ENCODE measurements at regions not wholly inside any gene's neighbourhood (a gene's known extent, or its start where the extent isn't known, plus 50 kb on each side); places are given as distances from the start of the nearest gene placed in this dataset.
"Not testable (repeated sequence)": the region's sequence is repeated elsewhere in the genome, so short reads cannot be mapped to it uniquely, and the experiment has no call there.

GRCh38 chr1:198842686-198843085 lies 203.8 kb downstream of the PTPRC start:
- DNase-seq = no peak
- Histone ChIP-seq H3K4me3 (ENCODE audit: low read length) (no peak overlapping the region), H3K9me3 (ENCODE audit: control insufficient read depth, low read length) (no peaks in the 10 kb centered on the region), H3K4me1 (ENCODE audit: control insufficient read depth, insufficient read depth, low read length) (no peaks in the 10 kb centered on the region), H3K27ac (ENCODE audit: low read length) (no peak overlapping the region), H3K27me3 (ENCODE audit: control insufficient read depth, insufficient read depth) (no peaks in the 10 kb centered on the region)
- ATAC-seq = no peak
- intact Hi-C loops (cut with DNase I) = no loop called here
- 79% methylated on average over 2 of the region's 2 CpGs for WGBS

GRCh38 chr1:198845271-198845670 lies 206.4 kb downstream of the PTPRC start:
- 56% methylated on average over 2 of the region's 2 CpGs for WGBS
- Histone ChIP-seq H3K4me1 (ENCODE audit: control insufficient read depth, insufficient read depth, low read length) (no peaks in the 10 kb centered on the region), H3K4me3 (ENCODE audit: low read length) (no peak overlapping the region), H3K27ac (ENCODE audit: low read length) (no peak overlapping the region), H3K9me3 (ENCODE audit: control insufficient read depth, low read length) (no peaks in the 10 kb centered on the region), H3K27me3 (ENCODE audit: control insufficient read depth, insufficient read depth) (no peaks in the 10 kb centered on the region)
- ATAC-seq (no peak), DNase-seq (no peak)
- intact Hi-C loops (cut with DNase I) = no loop called here

- 81% methylated on average over 4 of the region's 4 CpGs for WGBS
- DNase-seq (no peak), ATAC-seq (no peak)
- no peaks in the 10 kb centered on the region for H3K9me3 ChIP-seq (ENCODE audit: control insufficient read depth, low read length)
- no peak overlapping the region for H3K27ac ChIP-seq (ENCODE audit: low read length)
- no peaks in the 10 kb centered on the region for H3K4me1 ChIP-seq (ENCODE audit: control insufficient read depth, insufficient read depth, low read length)
- no peaks in the 10 kb centered on the region for H3K27me3 ChIP-seq (ENCODE audit: control insufficient read depth, insufficient read depth)
- no peak overlapping the region for H3K4me3 ChIP-seq (ENCODE audit: low read length)
- intact Hi-C loops (cut with DNase I) = no loop called here
These were observed 207.0 kb downstream of the PTPRC start for GRCh38 chr1:198845851-198846250.

- H3K9me3 ChIP-seq (ENCODE audit: control insufficient read depth, low read length) = no peaks in the 10 kb centered on the region
- ATAC-seq (no peak), DNase-seq (no peak)
- H3K27me3 ChIP-seq (ENCODE audit: control insufficient read depth, insufficient read depth) = no peaks in the 10 kb centered on the region
- no peak overlapping the region for H3K27ac ChIP-seq (ENCODE audit: low read length)
- 76% methylated on average over 2 of the region's 2 CpGs for WGBS
- H3K4me3 ChIP-seq (ENCODE audit: low read length) = no peak overlapping the region
- intact Hi-C loops (cut with DNase I) = no loop called here
- no peaks in the 10 kb centered on the region for H3K4me1 ChIP-seq (ENCODE audit: control insufficient read depth, insufficient read depth, low read length)
These were observed 207.7 kb downstream of the PTPRC start for GRCh38 chr1:198846556-198846955.

- no peak for ATAC-seq
- no peak for DNase-seq
These were observed 209.4 kb downstream of the PTPRC start for GRCh38 chr1:198848206-198848605.

GRCh38 chr1:198848649-198849048 lies 209.8 kb downstream of the PTPRC start:
- Histone ChIP-seq H3K9me3 (ENCODE audit: control insufficient read depth, low read length) (no peaks in the 10 kb centered on the region), H3K4me1 (ENCODE audit: control insufficient read depth, insufficient read depth, low read length) (no peaks in the 10 kb centered on the region), H3K27ac (ENCODE audit: low read length) (no peak overlapping the region), H3K4me3 (ENCODE audit: low read length) (no peak overlapping the region), H3K27me3 (ENCODE audit: control insufficient read depth, insufficient read depth) (no peaks in the 10 kb centered on the region)
- ATAC-seq (no peak), DNase-seq (no peak)
- intact Hi-C loops (cut with DNase I) = no loop called here
- WGBS = 77% methylated on average over 1 of the region's 1 CpG

More at GRCh38 chr1:198848206-198848605, 209.4 kb downstream of the PTPRC start:
- Histone ChIP-seq H3K27ac (ENCODE audit: low read length) (no peak overlapping the region), H3K27me3 (ENCODE audit: control insufficient read depth, insufficient read depth) (no peaks in the 10 kb centered on the region), H3K4me3 (ENCODE audit: low read length) (no peak overlapping the region), H3K4me1 (ENCODE audit: control insufficient read depth, insufficient read depth, low read length) (no peaks in the 10 kb centered on the region), H3K9me3 (ENCODE audit: control insufficient read depth, low read length) (no peaks in the 10 kb centered on the region)
- intact Hi-C loops (cut with DNase I) = no loop called here
- 97% methylated on average over 1 of the region's 1 CpG for WGBS

GRCh38 chr1:198849093-198849492 lies 210.3 kb downstream of the PTPRC start:
- H3K4me3 ChIP-seq (ENCODE audit: low read length) = no peak overlapping the region
- ATAC-seq (no peak), DNase-seq (no peak)
- H3K27me3 ChIP-seq (ENCODE audit: control insufficient read depth, insufficient read depth) = no peaks in the 10 kb centered on the region
- 96% methylated on average over 2 of the region's 2 CpGs for WGBS
- no peaks in the 10 kb centered on the region for H3K4me1 ChIP-seq (ENCODE audit: control insufficient read depth, insufficient read depth, low read length)
- intact Hi-C loops (cut with DNase I) = no loop called here
- no peaks in the 10 kb centered on the region for H3K9me3 ChIP-seq (ENCODE audit: control insufficient read depth, low read length)
- no peak overlapping the region for H3K27ac ChIP-seq (ENCODE audit: low read length)

- no peaks in the 10 kb centered on the region for H3K4me1 ChIP-seq (ENCODE audit: control insufficient read depth, insufficient read depth, low read length)
- no peaks in the 10 kb centered on the region for H3K27me3 ChIP-seq (ENCODE audit: control insufficient read depth, insufficient read depth)
- 95% methylated on average over 1 of the region's 1 CpG for WGBS
- intact Hi-C loops (cut with DNase I) = no loop called here
- no peak overlapping the region for H3K4me3 ChIP-seq (ENCODE audit: low read length)
- H3K27ac ChIP-seq (ENCODE audit: low read length) = no peak overlapping the region
- no peaks in the 10 kb centered on the region for H3K9me3 ChIP-seq (ENCODE audit: control insufficient read depth, low read length)
- DNase-seq (no peak), ATAC-seq (no peak)
These were observed 211.4 kb downstream of the PTPRC start for GRCh38 chr1:198850196-198850595.

GRCh38 chr1:198850966-198851365 lies 212.1 kb downstream of the PTPRC start:
- DNase-seq; H3K9me3 ChIP-seq (ENCODE audit: control insufficient read depth, low read length); H3K4me1 ChIP-seq (ENCODE audit: control insufficient read depth, insufficient read depth, low read length); H3K27me3 ChIP-seq (ENCODE audit: control insufficient read depth, insufficient read depth); H3K4me3 ChIP-seq (ENCODE audit: low read length); ATAC-seq; intact Hi-C loops (cut with DNase I); H3K27ac ChIP-seq (ENCODE audit: low read length): not testable (repeated sequence)
- 94% methylated on average over 5 of the region's 5 CpGs for WGBS

GRCh38 chr1:198856601-198857000 lies 217.8 kb downstream of the PTPRC start:
- no peak for ATAC-seq
- WGBS = 80% methylated on average over 2 of the region's 2 CpGs
- no peaks in the 10 kb centered on the region for H3K9me3 ChIP-seq (ENCODE audit: control insufficient read depth, low read length)
- intact Hi-C loops (cut with DNase I) = no loop called here
- H3K27me3 ChIP-seq (ENCODE audit: control insufficient read depth, insufficient read depth) = no peaks in the 10 kb centered on the region
- no peaks in the 10 kb centered on the region for H3K4me1 ChIP-seq (ENCODE audit: control insufficient read depth, insufficient read depth, low read length)
- no peak overlapping the region for H3K27ac ChIP-seq (ENCODE audit: low read length)
- H3K4me3 ChIP-seq (ENCODE audit: low read length) = no peak overlapping the region
- no peak for DNase-seq

GRCh38 chr1:198858033-198858432 lies 219.2 kb downstream of the PTPRC start:
- ATAC-seq (no peak), DNase-seq (no peak)
- no peak overlapping the region for H3K27ac ChIP-seq (ENCODE audit: low read length)
- WGBS = 99% methylated on average over 2 of the region's 2 CpGs
- intact Hi-C loops (cut with DNase I) = no loop called here
- no peaks in the 10 kb centered on the region for H3K27me3 ChIP-seq (ENCODE audit: control insufficient read depth, insufficient read depth)
- no peaks in the 10 kb centered on the region for H3K4me1 ChIP-seq (ENCODE audit: control insufficient read depth, insufficient read depth, low read length)
- H3K9me3 ChIP-seq (ENCODE audit: control insufficient read depth, low read length) = no peaks in the 10 kb centered on the region
- no peak overlapping the region for H3K4me3 ChIP-seq (ENCODE audit: low read length)

- no peak overlapping the region for H3K27ac ChIP-seq (ENCODE audit: low read length)
- no peaks in the 10 kb centered on the region for H3K27me3 ChIP-seq (ENCODE audit: control insufficient read depth, insufficient read depth)
- WGBS = 51% methylated on average over 2 of the region's 2 CpGs
- H3K9me3 ChIP-seq (ENCODE audit: control insufficient read depth, low read length) = no peaks in the 10 kb centered on the region
- ATAC-seq (no peak), DNase-seq (no peak)
- no peak overlapping the region for H3K4me3 ChIP-seq (ENCODE audit: low read length)
- intact Hi-C loops (cut with DNase I) = no loop called here
- no peaks in the 10 kb centered on the region for H3K4me1 ChIP-seq (ENCODE audit: control insufficient read depth, insufficient read depth, low read length)
These were observed 221.5 kb downstream of the PTPRC start for GRCh38 chr1:198860371-198860770.

Measured in right cardiac atrium (tissue), 5 donors.